ENCODE measurements at regions not wholly inside any gene's neighbourhood (a gene's known extent, or its start where the extent isn't known, plus 50 kb on each side); places are given as distances from the start of the nearest gene placed in this dataset.
A peak's percentile ranks its signal among the peaks of the same experiment; 100 is the strongest.

- peak; percentile 60 for TF ChIP-seq RAD21 (IDR thresholded peaks at IDR 0.05; ENCODE audit: low read depth)
- TF ChIP-seq EP300 (IDR thresholded peaks at IDR 0.05; ENCODE audit: borderline replicate concordance): no peak
Observed at GRCh38 chr14:105931808-105932483, 405.6 kb downstream of the TMEM121 start.

- TF ChIP-seq CREB1 (IDR thresholded peaks at IDR 0.05; ENCODE audit: low read depth): no peak
- TF ChIP-seq FOXM1 (IDR thresholded peaks at IDR 0.05; ENCODE audit: borderline replicate concordance, low read depth): no peak
- no peak for TF ChIP-seq USF1 (IDR thresholded peaks at IDR 0.05)
- TF ChIP-seq RAD21 (IDR thresholded peaks at IDR 0.05; ENCODE audit: low read depth): no peak
- TF ChIP-seq REST (IDR thresholded peaks at IDR 0.05; ENCODE audit: low read depth): no peak
- no peak for TF ChIP-seq EGR1 (IDR thresholded peaks at IDR 0.05)
- TF ChIP-seq TAF1 (IDR thresholded peaks at IDR 0.05; ENCODE audit: low read depth): no peak
- no peak for TF ChIP-seq NFIC (IDR thresholded peaks at IDR 0.05)
- TF ChIP-seq YY1 (IDR thresholded peaks at IDR 0.05; ENCODE audit: low read depth): no peak
- no peak for TF ChIP-seq CEBPB (IDR thresholded peaks at IDR 0.05)
- no peak for TF ChIP-seq ZBTB7A (IDR thresholded peaks at IDR 0.05; ENCODE audit: low read depth)
- TF ChIP-seq EP300 (IDR thresholded peaks at IDR 0.05; ENCODE audit: borderline replicate concordance): no peak
- no peak for TF ChIP-seq TEAD4 (IDR thresholded peaks at IDR 0.05)
- TF ChIP-seq MAX (IDR thresholded peaks at IDR 0.05): no peak
- no peak for TF ChIP-seq TCF12 (IDR thresholded peaks at IDR 0.05; ENCODE audit: low read depth)
Observed at GRCh38 chr14:105933238-105933637, 406.9 kb downstream of the TMEM121 start.

- TF ChIP-seq NFIC (IDR thresholded peaks at IDR 0.05): no peak
- no peak for TF ChIP-seq YY1 (IDR thresholded peaks at IDR 0.05; ENCODE audit: low read depth)
- TF ChIP-seq TEAD4 (IDR thresholded peaks at IDR 0.05): no peak
- no peak for TF ChIP-seq ZBTB7A (IDR thresholded peaks at IDR 0.05; ENCODE audit: low read depth)
- no peak for TF ChIP-seq MAX (IDR thresholded peaks at IDR 0.05)
- no peak for TF ChIP-seq CEBPB (IDR thresholded peaks at IDR 0.05)
- no peak for TF ChIP-seq CREB1 (IDR thresholded peaks at IDR 0.05; ENCODE audit: low read depth)
- no peak for TF ChIP-seq TCF12 (IDR thresholded peaks at IDR 0.05; ENCODE audit: low read depth)
- TF ChIP-seq USF1 (IDR thresholded peaks at IDR 0.05): no peak
- no peak for TF ChIP-seq FOXM1 (IDR thresholded peaks at IDR 0.05; ENCODE audit: borderline replicate concordance, low read depth)
- TF ChIP-seq RAD21 (IDR thresholded peaks at IDR 0.05; ENCODE audit: low read depth): no peak
- no peak for TF ChIP-seq TAF1 (IDR thresholded peaks at IDR 0.05; ENCODE audit: low read depth)
- TF ChIP-seq EGR1 (IDR thresholded peaks at IDR 0.05): no peak
- no peak for TF ChIP-seq REST (IDR thresholded peaks at IDR 0.05; ENCODE audit: low read depth)
Observed at GRCh38 chr14:105935384-105935783, 409.0 kb downstream of the TMEM121 start.

- no peak for TF ChIP-seq CEBPB (IDR thresholded peaks at IDR 0.05)
- TF ChIP-seq RAD21 (IDR thresholded peaks at IDR 0.05; ENCODE audit: low read depth): peak; percentile 56
Observed at GRCh38 chr14:105937253-105938054, 411.1 kb downstream of the TMEM121 start.

GRCh38 chr14:105938055-105938863 is 411.9 kb downstream of the TMEM121 start:
- TF ChIP-seq CEBPB (IDR thresholded peaks at IDR 0.05) (no peak), TCF12 (IDR thresholded peaks at IDR 0.05; ENCODE audit: low read depth) (no peak), TAF1 (IDR thresholded peaks at IDR 0.05; ENCODE audit: low read depth) (no peak), NFIC (IDR thresholded peaks at IDR 0.05) (no peak), YY1 (IDR thresholded peaks at IDR 0.05; ENCODE audit: low read depth) (no peak), ZBTB7A (IDR thresholded peaks at IDR 0.05; ENCODE audit: low read depth) (no peak), EP300 (IDR thresholded peaks at IDR 0.05; ENCODE audit: borderline replicate concordance) (no peak), EGR1 (IDR thresholded peaks at IDR 0.05) (no peak), CREB1 (IDR thresholded peaks at IDR 0.05; ENCODE audit: low read depth) (no peak)
